Kidney epithelial cell (primary cell): ENCODE measurements at regions not wholly inside any gene's neighbourhood (a gene's known extent, or its start where the extent isn't known, plus 50 kb on each side); places are given as distances from the start of the nearest gene placed in this dataset.

Experiments
- DNase-seq: peaks from one replicate; pipeline ENCODE4 v3.0.0-alpha.2; 2010; ENCODE audit warnings: low read depth
- H3K27me3 ChIP-seq: 2 replicates; pipeline ENCODE4 v1.6.0; 2011; ENCODE audit warnings: low read length; ENCODE audit not compliant: control insufficient read depth, insufficient read depth
- H3K36me3 ChIP-seq: 2 replicates; pipeline ENCODE4 v1.5.1; 2011; ENCODE audit warnings: low read length; ENCODE audit not compliant: control insufficient read depth, insufficient read depth
- H3K4me3 ChIP-seq: 2 replicates; pipeline ENCODE4 v1.5.1; 2011; ENCODE audit warnings: low read depth, mild to moderate bottlenecking, control low read depth, low read length
- TF ChIP-seq, protein P1 (sequence below): IDR thresholded peaks from 2 replicates; pipeline ENCODE4 v1.5.1; 2011; ENCODE audit warnings: mild to moderate bottlenecking, moderate library complexity, low read length, control low read depth, inconsistent platforms; ENCODE audit not compliant: insufficient read depth, poor library complexity, severe bottlenecking

- H3K4me3 ChIP-seq: no peak overlapping the region
- H3K27me3 ChIP-seq: no peaks in the 10 kb centered on the region
- TF ChIP-seq, protein P1, sequence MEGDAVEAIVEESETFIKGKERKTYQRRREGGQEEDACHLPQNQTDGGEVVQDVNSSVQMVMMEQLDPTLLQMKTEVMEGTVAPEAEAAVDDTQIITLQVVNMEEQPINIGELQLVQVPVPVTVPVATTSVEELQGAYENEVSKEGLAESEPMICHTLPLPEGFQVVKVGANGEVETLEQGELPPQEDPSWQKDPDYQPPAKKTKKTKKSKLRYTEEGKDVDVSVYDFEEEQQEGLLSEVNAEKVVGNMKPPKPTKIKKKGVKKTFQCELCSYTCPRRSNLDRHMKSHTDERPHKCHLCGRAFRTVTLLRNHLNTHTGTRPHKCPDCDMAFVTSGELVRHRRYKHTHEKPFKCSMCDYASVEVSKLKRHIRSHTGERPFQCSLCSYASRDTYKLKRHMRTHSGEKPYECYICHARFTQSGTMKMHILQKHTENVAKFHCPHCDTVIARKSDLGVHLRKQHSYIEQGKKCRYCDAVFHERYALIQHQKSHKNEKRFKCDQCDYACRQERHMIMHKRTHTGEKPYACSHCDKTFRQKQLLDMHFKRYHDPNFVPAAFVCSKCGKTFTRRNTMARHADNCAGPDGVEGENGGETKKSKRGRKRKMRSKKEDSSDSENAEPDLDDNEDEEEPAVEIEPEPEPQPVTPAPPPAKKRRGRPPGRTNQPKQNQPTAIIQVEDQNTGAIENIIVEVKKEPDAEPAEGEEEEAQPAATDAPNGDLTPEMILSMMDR: no peak
- no peaks in the 10 kb centered on the region for H3K36me3 ChIP-seq
- no peak for DNase-seq
Measured at GRCh38 chr11:29040489-29040888, 932.3 kb downstream of the METTL15 start.

DNA sequence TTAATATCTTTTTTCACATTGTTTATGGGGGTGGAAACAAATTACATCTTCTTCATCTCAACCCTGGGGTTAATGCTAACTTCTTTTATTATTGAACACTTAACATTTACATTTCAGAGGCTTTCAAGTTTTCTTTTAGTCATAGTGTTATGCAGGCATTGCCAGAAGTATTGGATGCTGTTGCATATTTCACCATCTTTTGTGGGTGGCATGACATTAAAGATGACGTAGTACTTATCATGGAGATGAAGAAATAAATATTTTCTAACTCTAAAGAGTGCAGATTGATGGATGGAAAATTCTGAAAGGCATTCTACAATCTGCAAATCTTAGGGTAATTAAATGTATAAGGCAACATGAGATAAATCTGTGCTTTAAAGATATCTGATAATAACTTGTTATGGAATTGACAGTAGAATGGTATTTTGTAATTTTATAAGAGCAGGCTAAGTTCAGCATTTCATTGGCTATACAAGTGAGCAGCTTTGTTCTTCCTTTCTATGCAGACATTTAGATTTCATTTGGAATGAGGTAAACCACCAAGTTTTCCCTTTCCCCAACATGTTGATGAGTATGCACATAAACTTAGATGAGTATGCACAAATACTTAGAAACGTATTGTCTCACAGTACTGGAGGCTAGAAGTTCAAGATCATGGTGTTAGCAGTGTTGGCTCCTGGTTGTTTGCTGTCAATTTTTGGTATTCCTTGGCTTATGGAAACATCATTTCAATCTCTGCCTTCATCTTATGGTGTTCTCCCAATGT is 924.4 kb downstream of the METTL15 start:
- Histone ChIP-seq H3K27me3 (no peaks in the 10 kb centered on the region), H3K36me3 (no peaks in the 10 kb centered on the region), H3K4me3 (no peak overlapping the region)
- TF ChIP-seq, protein P1: no peak
- DNase-seq: no peak

- Histone ChIP-seq H3K27me3 (no peaks in the 10 kb centered on the region), H3K4me3 (no peak overlapping the region), H3K36me3 (no peaks in the 10 kb centered on the region)
- no peak for DNase-seq
- TF ChIP-seq, protein P1: no peak
Measured at GRCh38 chr11:29029452-29029851, 921.3 kb downstream of the METTL15 start.

GRCh38 chr11:29027436-29027835 is 919.2 kb downstream of the METTL15 start:
- TF ChIP-seq, protein P1: no peak
- no peak overlapping the region for H3K4me3 ChIP-seq
- no peaks in the 10 kb centered on the region for H3K27me3 ChIP-seq
- no peaks in the 10 kb centered on the region for H3K36me3 ChIP-seq
- no peak for DNase-seq

- H3K27me3 ChIP-seq: no peaks in the 10 kb centered on the region
- TF ChIP-seq, protein P1: no peak
- H3K4me3 ChIP-seq: no peak overlapping the region
- DNase-seq: no peak
- no peaks in the 10 kb centered on the region for H3K36me3 ChIP-seq
Measured at GRCh38 chr11:29026286-29026685, 918.1 kb downstream of the METTL15 start.

DNA sequence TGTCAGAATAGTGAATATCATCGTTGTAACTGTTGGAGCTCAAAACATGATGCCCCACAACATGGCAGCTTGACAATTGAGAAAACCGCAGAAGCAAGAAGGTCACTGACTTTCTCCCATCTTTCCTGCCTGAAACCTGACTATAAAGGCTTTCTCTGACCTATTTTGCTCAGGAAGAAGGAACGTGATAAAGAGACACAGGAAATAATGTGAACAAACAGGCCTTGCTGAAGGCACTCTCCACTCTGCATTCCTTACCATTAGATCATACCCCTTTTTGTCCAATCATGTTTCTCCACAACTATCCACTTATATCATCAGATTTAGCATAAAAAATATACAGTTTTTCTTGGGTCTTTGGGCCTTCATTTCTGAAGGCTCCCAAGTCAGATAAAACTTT is 916.8 kb downstream of the METTL15 start:
- H3K27me3 ChIP-seq: no peaks in the 10 kb centered on the region
- DNase-seq: no peak
- H3K4me3 ChIP-seq: no peak overlapping the region
- TF ChIP-seq, protein P1: no peak
- no peaks in the 10 kb centered on the region for H3K36me3 ChIP-seq
